ENCODE measurements at regions not wholly inside any gene's neighbourhood (a gene's known extent, or its start where the extent isn't known, plus 50 kb on each side); places are given as distances from the start of the nearest gene placed in this dataset.

DNA sequence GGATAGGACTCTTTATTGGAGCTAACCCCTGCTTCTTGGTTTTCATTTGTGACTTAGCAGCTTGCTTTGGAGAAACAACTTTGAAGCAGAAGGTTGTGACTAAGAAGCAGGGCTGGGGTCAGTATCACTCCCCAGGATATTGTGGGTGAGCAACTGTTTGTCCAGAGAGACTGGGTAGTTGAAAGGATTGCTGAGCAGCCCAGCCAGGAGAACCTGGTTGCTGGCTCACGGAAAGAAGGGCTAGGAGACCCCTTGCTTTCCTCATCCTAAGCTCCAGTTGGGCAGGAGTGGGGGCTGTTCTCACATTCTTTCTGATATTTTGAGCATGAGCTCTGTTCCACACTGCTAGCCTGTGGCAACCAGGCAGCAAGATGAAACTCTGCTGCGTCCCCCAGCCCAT lies 151.2 kb downstream of the CBLN1 start:
- no peak for TF ChIP-seq CTCF (IDR thresholded peaks at IDR 0.05; ENCODE audit: low read depth, low read length)
- H3K27me3 ChIP-seq, result peaks cover 9% of the 10 kb centered on the region
- H3K4me1 ChIP-seq (ENCODE audit: low read depth), result no peaks in the 10 kb centered on the region
- no peak for DNase-seq (ENCODE audit: low read depth in 1 of 2, low spot score in 1 of 2)
- H3K27ac ChIP-seq, result no peak overlapping the region
- H3K36me3 ChIP-seq, result no peaks in the 10 kb centered on the region
- no peaks in the 10 kb centered on the region for H3K9me3 ChIP-seq (ENCODE audit: low read depth)
- H3K4me3 ChIP-seq, result no peak overlapping the region

DNA sequence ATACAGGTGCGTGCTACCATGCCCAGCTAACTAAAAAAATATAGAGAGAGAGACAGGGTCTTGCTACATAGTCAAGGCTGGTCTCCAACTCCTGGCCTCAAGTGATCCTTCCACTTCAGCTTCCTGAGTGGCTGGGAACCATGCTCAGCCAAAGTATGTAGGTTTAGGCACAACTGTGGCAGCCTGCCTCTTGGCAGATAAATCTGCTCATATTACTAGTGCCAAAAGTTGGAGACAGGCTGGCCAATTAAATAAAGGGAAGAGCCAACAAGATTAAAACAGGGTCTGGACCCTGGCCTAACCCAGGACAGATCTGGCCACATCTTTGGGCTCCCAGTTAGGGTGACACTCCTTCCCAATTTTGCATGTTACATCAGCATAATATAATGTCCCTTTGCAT lies 151.7 kb downstream of the CBLN1 start:
- DNase-seq (ENCODE audit: low read depth in 1 of 2, low spot score in 1 of 2), result no peak
- Histone ChIP-seq H3K4me3 (no peak overlapping the region), H3K27ac (no peak overlapping the region), H3K36me3 (no peaks in the 10 kb centered on the region), H3K27me3 (peaks cover 9% of the 10 kb centered on the region), H3K4me1 (ENCODE audit: low read depth) (no peaks in the 10 kb centered on the region), H3K9me3 (ENCODE audit: low read depth) (no peaks in the 10 kb centered on the region)
- TF ChIP-seq CTCF (IDR thresholded peaks at IDR 0.05; ENCODE audit: low read depth, low read length), result no peak

- DNase-seq (ENCODE audit: low read depth in 1 of 2, low spot score in 1 of 2), result no peak
Measured at GRCh38 chr16:49128740-49129139, 152.9 kb downstream of the CBLN1 start.

DNA sequence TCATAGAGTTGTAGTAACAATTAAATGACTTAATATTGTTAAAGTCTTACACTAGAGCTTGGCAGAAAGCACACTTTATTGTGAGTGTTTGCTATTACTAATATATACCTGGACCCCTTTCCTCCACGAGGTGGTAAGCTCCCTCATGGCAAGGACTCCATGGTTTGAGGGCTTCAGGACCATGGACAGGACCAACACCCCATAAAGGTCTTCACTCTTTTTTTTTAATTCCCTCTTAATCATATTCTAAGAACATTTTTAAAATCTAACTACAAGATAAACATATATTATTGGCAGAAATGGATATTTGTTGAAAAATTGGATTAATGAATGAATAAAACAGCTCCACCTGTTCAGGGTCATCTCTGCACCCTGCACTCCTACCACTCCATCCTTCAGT lies 154.5 kb downstream of the CBLN1 start:
- Histone ChIP-seq H3K27ac (no peak overlapping the region), H3K4me1 (ENCODE audit: low read depth) (no peaks in the 10 kb centered on the region), H3K9me3 (ENCODE audit: low read depth) (no peaks in the 10 kb centered on the region), H3K4me3 (no peak overlapping the region), H3K27me3 (peaks cover 9% of the 10 kb centered on the region), H3K36me3 (no peaks in the 10 kb centered on the region)
- DNase-seq (ENCODE audit: low read depth in 1 of 2, low spot score in 1 of 2), result peak in 1 of 2 donors; percentile 72
- TF ChIP-seq CTCF (IDR thresholded peaks at IDR 0.05; ENCODE audit: low read depth, low read length), result no peak

More at GRCh38 chr16:49128740-49129139, 152.9 kb downstream of the CBLN1 start:
- Histone ChIP-seq H3K4me1 (ENCODE audit: low read depth) (no peaks in the 10 kb centered on the region), H3K36me3 (no peaks in the 10 kb centered on the region), H3K27ac (no peak overlapping the region), H3K27me3 (peaks cover 9% of the 10 kb centered on the region), H3K9me3 (ENCODE audit: low read depth) (no peaks in the 10 kb centered on the region), H3K4me3 (no peak overlapping the region)
- TF ChIP-seq CTCF (IDR thresholded peaks at IDR 0.05; ENCODE audit: low read depth, low read length), result no peak

- TF ChIP-seq CTCF (IDR thresholded peaks at IDR 0.05; ENCODE audit: low read depth, low read length), result no peak
- Histone ChIP-seq H3K36me3 (no peaks in the 10 kb centered on the region), H3K27ac (no peak overlapping the region), H3K27me3 (no peaks in the 10 kb centered on the region), H3K4me3 (no peak overlapping the region), H3K9me3 (ENCODE audit: low read depth) (no peaks in the 10 kb centered on the region), H3K4me1 (ENCODE audit: low read depth) (no peaks in the 10 kb centered on the region)
- DNase-seq (ENCODE audit: low read depth in 1 of 2, low spot score in 1 of 2), result no peak
Measured at GRCh38 chr16:49121636-49122035, 160.0 kb downstream of the CBLN1 start.

DNA sequence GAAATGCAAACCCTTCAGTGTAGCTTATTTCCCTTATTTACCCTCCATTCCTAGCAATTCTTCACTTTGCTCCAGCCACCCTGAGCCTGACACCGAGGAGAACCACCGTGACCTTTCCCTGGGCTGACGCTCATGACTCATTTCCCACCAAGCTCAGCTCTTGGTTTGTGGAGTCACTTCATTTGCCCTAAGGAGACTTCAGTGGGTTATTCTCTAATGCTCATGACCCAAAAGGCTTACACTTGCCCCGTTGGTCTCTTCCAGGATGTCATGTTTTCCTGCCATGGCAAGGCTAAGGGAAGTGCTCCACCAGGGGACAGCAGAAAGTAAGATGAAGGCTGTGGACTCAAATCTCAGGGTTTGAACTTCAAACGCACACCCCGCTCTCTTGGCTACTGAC lies 161.0 kb downstream of the CBLN1 start:
- Histone ChIP-seq H3K27me3 (no peaks in the 10 kb centered on the region), H3K27ac (no peak overlapping the region), H3K4me3 (no peak overlapping the region), H3K36me3 (no peaks in the 10 kb centered on the region), H3K4me1 (ENCODE audit: low read depth) (no peaks in the 10 kb centered on the region), H3K9me3 (ENCODE audit: low read depth) (no peaks in the 10 kb centered on the region)
- DNase-seq (ENCODE audit: low read depth in 1 of 2, low spot score in 1 of 2), result no peak
- TF ChIP-seq CTCF (IDR thresholded peaks at IDR 0.05; ENCODE audit: low read depth, low read length), result no peak
